Jurkat, Clone E6-1 (cell line): ENCODE measurements at regions not wholly inside any gene's neighbourhood (a gene's known extent, or its start where the extent isn't known, plus 50 kb on each side); places are given as distances from the start of the nearest gene placed in this dataset.

Experiments used
- DNase-seq: peaks from one replicate; pipeline ENCODE4 v3.0.0-alpha.2; 2011; ENCODE audit warnings: low read depth, low spot score
- H3K4me3 ChIP-seq: 2 replicates; pipeline ENCODE4 v1.5.1; 2011; ENCODE audit warnings: mild to moderate bottlenecking, low read length, control low read depth, moderate library complexity

- DNase-seq, result no peak
- no peak overlapping the region for H3K4me3 ChIP-seq
Observed at GRCh38 chr12:78398750-78399149, 465.8 kb upstream of the SYT1 start.

- H3K4me3 ChIP-seq, result no peak overlapping the region
- DNase-seq, result no peak
Observed at GRCh38 chr12:78402366-78403134, 462.0 kb upstream of the SYT1 start.

DNA sequence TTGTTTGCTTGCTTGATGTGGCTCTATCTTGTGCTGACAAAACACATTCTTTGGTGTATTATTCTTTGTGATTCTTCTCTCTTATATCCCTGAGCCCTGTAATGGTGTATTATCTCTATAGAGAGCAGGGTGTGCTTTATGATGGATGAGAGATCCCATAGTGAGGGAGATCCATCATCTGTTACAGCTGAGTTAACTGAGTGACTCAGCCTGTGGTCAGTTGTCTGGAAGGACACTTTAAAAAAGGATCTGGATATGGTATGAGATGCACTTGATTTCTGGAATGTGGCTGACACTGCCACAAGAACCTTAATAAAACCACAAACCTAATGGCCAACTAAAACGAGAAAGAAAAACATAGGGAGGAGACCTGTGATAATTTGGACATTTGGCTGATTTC is 461.4 kb upstream of the SYT1 start:
- DNase-seq, result no peak
- no peak overlapping the region for H3K4me3 ChIP-seq

GRCh38 chr12:78403681-78404080 is 460.9 kb upstream of the SYT1 start:
- no peak for DNase-seq
- no peak overlapping the region for H3K4me3 ChIP-seq

DNA sequence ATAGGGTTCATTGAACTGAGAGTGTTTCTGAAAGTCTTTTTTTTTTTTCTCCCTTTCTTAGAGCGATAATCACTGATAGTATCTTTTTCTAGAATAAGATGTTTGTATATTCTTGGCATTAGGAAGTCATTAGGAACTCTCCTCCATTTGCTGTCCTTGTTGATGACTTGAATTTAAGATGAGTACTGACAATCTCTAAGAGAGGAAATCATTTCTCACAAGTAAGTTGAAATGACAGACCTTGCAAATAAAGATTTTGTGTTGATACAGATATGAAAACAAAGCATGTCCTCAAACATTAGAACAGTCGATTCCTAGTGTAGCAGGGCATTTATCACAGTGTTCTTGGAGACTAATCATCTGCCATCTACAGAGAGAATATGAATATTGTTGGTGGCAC is 458.4 kb upstream of the SYT1 start:
- no peak for DNase-seq
- no peak overlapping the region for H3K4me3 ChIP-seq

GRCh38 chr12:78406828-78407227 is 457.7 kb upstream of the SYT1 start:
- H3K4me3 ChIP-seq, result no peak overlapping the region
- no peak for DNase-seq

DNA sequence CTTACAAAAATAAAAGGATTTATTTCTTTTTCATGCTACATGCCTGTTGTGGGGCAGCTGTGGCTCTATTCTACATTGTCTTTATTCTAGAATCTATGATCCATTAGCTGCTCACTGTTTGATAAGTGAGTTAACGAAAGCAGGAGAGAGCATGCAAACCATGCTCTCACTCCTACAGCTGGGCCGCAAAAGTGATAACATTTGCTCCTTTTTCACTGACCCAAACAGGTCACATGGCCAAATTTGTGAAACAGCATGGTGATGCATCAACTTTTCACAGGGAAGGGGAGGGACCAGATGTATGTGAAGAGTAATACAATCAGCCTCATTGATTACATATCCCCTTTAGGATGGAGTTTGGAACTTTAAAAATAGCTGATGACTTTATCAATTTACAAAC is 456.9 kb upstream of the SYT1 start:
- DNase-seq, result no peak
- no peak overlapping the region for H3K4me3 ChIP-seq

DNA sequence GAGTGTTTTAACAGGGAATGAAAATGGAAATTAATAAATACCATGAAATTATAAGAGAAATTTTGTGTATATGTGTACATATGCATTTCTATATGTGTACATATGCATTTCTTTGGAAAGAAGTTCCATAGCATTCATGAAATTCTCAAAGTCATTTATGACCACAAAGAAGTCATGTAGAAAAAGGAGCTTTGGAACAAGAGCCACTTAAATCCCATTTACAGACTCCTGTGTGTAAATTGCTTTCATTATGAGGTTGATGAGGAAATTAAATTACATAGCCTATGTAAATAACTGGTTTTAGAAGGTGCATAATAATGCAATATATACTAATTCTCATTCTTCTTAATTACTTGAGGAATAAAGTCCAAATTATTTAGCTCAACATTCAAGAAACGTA is 450.5 kb upstream of the SYT1 start:
- DNase-seq, result no peak
- no peak overlapping the region for H3K4me3 ChIP-seq

GRCh38 chr12:78418919-78419318 is 445.7 kb upstream of the SYT1 start:
- H3K4me3 ChIP-seq, result no peak overlapping the region
- peak; percentile 3 for DNase-seq

- H3K4me3 ChIP-seq, result no peak overlapping the region
- DNase-seq, result no peak
Observed at GRCh38 chr12:78419513-78419912, 445.1 kb upstream of the SYT1 start.

DNA sequence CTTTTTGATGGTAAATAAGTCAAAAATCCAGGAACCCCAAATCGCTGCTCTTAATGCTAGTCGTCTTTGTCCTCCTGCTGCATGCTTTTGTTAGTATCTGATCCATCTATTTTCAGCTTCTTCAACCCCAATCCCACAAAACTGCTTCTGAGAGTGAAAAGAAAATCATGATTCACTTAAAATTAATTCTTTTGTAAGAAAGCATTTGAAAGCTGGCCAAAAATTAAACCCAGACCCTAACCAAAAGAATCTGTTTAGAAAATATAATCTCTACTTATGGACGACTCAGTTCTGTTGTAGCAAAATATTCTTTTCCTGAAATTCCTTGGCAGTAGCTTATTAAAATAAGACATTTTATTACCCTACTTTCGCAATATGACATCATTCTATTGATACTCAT is 443.6 kb upstream of the SYT1 start:
- DNase-seq, result no peak
- H3K4me3 ChIP-seq, result no peak overlapping the region

GRCh38 chr12:78430551-78430950 is 434.0 kb upstream of the SYT1 start:
- no peak overlapping the region for H3K4me3 ChIP-seq
- no peak for DNase-seq

DNA sequence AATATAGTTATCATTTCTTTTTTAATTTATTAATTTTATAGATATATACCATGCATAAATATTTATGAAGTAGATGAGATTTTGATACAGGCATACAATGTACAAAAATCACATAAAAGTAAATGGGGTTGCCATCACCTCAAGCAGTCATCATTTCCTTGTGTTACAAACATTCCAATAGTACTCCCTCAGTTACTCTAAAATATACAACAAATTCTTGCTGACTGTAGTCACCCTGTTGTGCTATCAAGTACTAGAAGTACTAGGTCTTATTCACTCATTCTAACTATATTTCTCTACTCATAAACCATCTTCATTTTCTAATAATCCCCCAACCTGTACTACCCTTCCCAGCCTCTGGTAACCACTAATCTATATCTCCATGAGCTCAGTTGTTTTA is 432.6 kb upstream of the SYT1 start:
- DNase-seq, result no peak
- H3K4me3 ChIP-seq, result no peak overlapping the region

GRCh38 chr12:78439666-78440065 is 424.9 kb upstream of the SYT1 start:
- no peak overlapping the region for H3K4me3 ChIP-seq
- DNase-seq, result no peak

GRCh38 chr12:78441737-78442453 is 422.7 kb upstream of the SYT1 start:
- no peak overlapping the region for H3K4me3 ChIP-seq
- no peak for DNase-seq

GRCh38 chr12:78442454-78442801 is 422.1 kb upstream of the SYT1 start:
- H3K4me3 ChIP-seq, result no peak overlapping the region
- DNase-seq, result no peak

DNA sequence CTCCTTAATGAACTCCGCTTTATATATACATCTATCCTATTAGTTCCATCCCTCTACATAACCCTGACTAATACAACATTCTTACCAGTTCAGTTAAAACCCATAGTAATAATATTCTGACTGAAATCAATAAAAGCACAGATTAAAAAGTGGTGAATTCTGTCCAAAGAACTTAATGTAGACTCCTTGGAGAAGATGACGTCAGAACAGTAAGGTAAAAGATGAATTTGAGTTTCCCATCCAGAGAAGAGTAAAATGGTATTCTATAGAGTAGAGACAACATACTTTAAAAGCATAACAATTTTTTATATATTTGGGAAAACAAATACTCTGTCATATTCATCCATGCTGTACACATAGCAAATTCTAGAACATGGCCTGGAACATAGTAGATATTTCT is 418.0 kb upstream of the SYT1 start:
- no peak overlapping the region for H3K4me3 ChIP-seq
- DNase-seq, result no peak

DNA sequence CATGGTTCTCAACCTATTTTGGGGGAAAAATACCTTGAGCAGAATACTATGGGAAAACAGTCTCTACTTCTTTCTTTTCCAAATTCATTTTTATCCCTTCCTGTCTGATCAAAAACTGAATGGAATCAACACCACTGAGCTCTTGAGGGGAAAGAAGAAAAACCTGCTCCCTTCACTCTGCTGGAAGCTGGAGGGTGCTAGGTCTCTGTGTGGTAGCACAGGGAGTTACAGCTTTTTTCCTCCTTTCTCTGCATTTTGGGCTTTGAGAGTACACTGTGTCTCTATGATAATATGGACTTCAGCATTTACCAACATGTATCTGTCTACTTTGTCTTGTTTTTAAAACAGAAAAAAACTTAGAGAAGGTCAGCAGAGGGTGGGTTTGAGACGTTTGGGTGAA is 417.2 kb upstream of the SYT1 start:
- DNase-seq, result no peak
- no peak overlapping the region for H3K4me3 ChIP-seq

GRCh38 chr12:78448692-78449091 is 415.9 kb upstream of the SYT1 start:
- no peak overlapping the region for H3K4me3 ChIP-seq
- no peak for DNase-seq

GRCh38 chr12:78455991-78456390 is 408.6 kb upstream of the SYT1 start:
- no peak for DNase-seq
- H3K4me3 ChIP-seq, result no peak overlapping the region

GRCh38 chr12:78457938-78458337 is 406.6 kb upstream of the SYT1 start:
- DNase-seq, result no peak
- no peak overlapping the region for H3K4me3 ChIP-seq
